ENCODE measurements at regions not wholly inside any gene's neighbourhood (a gene's known extent, or its start where the extent isn't known, plus 50 kb on each side); places are given as distances from the start of the nearest gene placed in this dataset.

- no peak for DNase-seq
Measured at GRCh38 chr12:58140395-58140794, 199.0 kb downstream of the ATP23 start.

- no peak for DNase-seq
Measured at GRCh38 chr12:58142991-58143390, 201.6 kb downstream of the ATP23 start.

- no peak for DNase-seq
Measured at GRCh38 chr12:58143498-58143995, 202.2 kb downstream of the ATP23 start.

GRCh38 chr12:58148405-58148804 lies 207.0 kb downstream of the ATP23 start:
- no peak for DNase-seq

- DNase-seq, result no peak
Measured at GRCh38 chr12:58148976-58149375, 207.6 kb downstream of the ATP23 start.

GRCh38 chr12:58154359-58154758 lies 213.0 kb downstream of the ATP23 start:
- DNase-seq, result no peak

- DNase-seq, result no peak
Measured at GRCh38 chr12:58156697-58157096, 215.3 kb downstream of the ATP23 start.

GRCh38 chr12:58159941-58160340 lies 218.6 kb downstream of the ATP23 start:
- no peak for DNase-seq

GRCh38 chr12:58161773-58162172 lies 220.4 kb downstream of the ATP23 start:
- no peak for DNase-seq

- no peak for DNase-seq
Measured at GRCh38 chr12:58163021-58163420, 221.7 kb downstream of the ATP23 start.

GRCh38 chr12:58166643-58167042 lies 225.3 kb downstream of the ATP23 start:
- DNase-seq, result no peak

GRCh38 chr12:58167622-58168021 lies 226.3 kb downstream of the ATP23 start:
- no peak for DNase-seq

- DNase-seq, result no peak
Measured at GRCh38 chr12:58169826-58170225, 228.5 kb downstream of the ATP23 start.

- no peak for DNase-seq
Measured at GRCh38 chr12:58171914-58172313, 230.5 kb downstream of the ATP23 start.

- DNase-seq, result no peak
Measured at GRCh38 chr12:58172433-58173073, 231.2 kb downstream of the ATP23 start.

GRCh38 chr12:58174316-58174715 lies 232.9 kb downstream of the ATP23 start:
- DNase-seq, result no peak

- no peak for DNase-seq
Measured at GRCh38 chr12:58176296-58176869, 235.0 kb downstream of the ATP23 start.

GRCh38 chr12:58177366-58177765 lies 236.0 kb downstream of the ATP23 start:
- no peak for DNase-seq

GRCh38 chr12:58184212-58184611 lies 242.8 kb downstream of the ATP23 start:
- no peak for DNase-seq

- DNase-seq, result no peak
Measured at GRCh38 chr12:58186401-58186800, 245.0 kb downstream of the ATP23 start.

- DNase-seq, result no peak
Measured at GRCh38 chr12:58186914-58187313, 245.5 kb downstream of the ATP23 start.

- no peak for DNase-seq
Measured at GRCh38 chr12:58189030-58189429, 247.7 kb downstream of the ATP23 start.

GRCh38 chr12:58189893-58190292 lies 248.5 kb downstream of the ATP23 start:
- DNase-seq, result no peak

GRCh38 chr12:58190618-58191017 lies 249.3 kb downstream of the ATP23 start:
- DNase-seq, result no peak

GRCh38 chr12:58196971-58197370 lies 255.6 kb downstream of the ATP23 start:
- DNase-seq, result no peak

All from CD4-positive, alpha-beta T cell treated with Interferon alpha-2 for 1 hour (primary cell).